GM12878 (cell line): ENCODE measurements at regions not wholly inside any gene's neighbourhood (a gene's known extent, or its start where the extent isn't known, plus 50 kb on each side); places are given as distances from the start of the nearest gene placed in this dataset.

Experiments
- CREB1 ChIP-seq: IDR thresholded peaks from 2 replicates; pipeline ENCODE4 v1.6.1; 2012; ENCODE audit warnings: low read depth, mild to moderate bottlenecking, inconsistent platforms
- ESRRA ChIP-seq: IDR thresholded peaks from 2 replicates; pipeline ENCODE4 v1.6.1; 2012; ENCODE audit warnings: mild to moderate bottlenecking, low read length, improper control_type of control experiment
- GATAD2B ChIP-seq: fragments of 450-650 bp; conservative IDR thresholded peaks from 2 replicates; pipeline ENCODE4 v1.6.1; 2017; ENCODE audit warnings: low read depth, mild to moderate bottlenecking, moderate library complexity
- KAT2A ChIP-seq: conservative IDR thresholded peaks from 2 replicates; pipeline ENCODE4 v1.6.1; 2011; ENCODE audit warnings: low read depth, low read length; ENCODE audit not compliant: control insufficient read depth
- MEF2B ChIP-seq: fragments of 450-650 bp; IDR thresholded peaks from 2 replicates; pipeline ENCODE4 v1.6.1; 2018; ENCODE audit warnings: mild to moderate bottlenecking, moderate library complexity; ENCODE audit not compliant: partially characterized antibody, poor library complexity, severe bottlenecking
- NRF1 ChIP-seq: conservative IDR thresholded peaks from 2 replicates; pipeline ENCODE4 v1.6.1; 2011; ENCODE audit warnings: mild to moderate bottlenecking, low read depth, low read length, improper control_type of control experiment
- POU2F2 ChIP-seq: IDR thresholded peaks from 3 replicates; pipeline ENCODE4 v1.6.1; 2011; ENCODE audit warnings: low read depth, mild to moderate bottlenecking, low read length, borderline replicate concordance
- RB1 ChIP-seq: fragments of 450-650 bp; formaldehyde crosslinking; IDR thresholded peaks from 2 replicates; pipeline ENCODE4 v1.6.1; 2017; ENCODE audit warnings: mild to moderate bottlenecking, borderline replicate concordance
- RELA ChIP-seq: fragments of 450-650 bp; IDR thresholded peaks from 2 replicates; pipeline ENCODE4 v1.8.0; 2014; ENCODE audit warnings: borderline replicate concordance; ENCODE audit not compliant: partially characterized antibody
- SMAD1 ChIP-seq: fragments of 450-650 bp; IDR thresholded peaks from 2 replicates; pipeline ENCODE4 v1.6.1; 2018; ENCODE audit warnings: mild to moderate bottlenecking, low read depth; ENCODE audit not compliant: partially characterized antibody
- SPI1 ChIP-seq: IDR thresholded peaks from 2 replicates; pipeline ENCODE4 v1.6.1; 2011; ENCODE audit warnings: low read depth, mild to moderate bottlenecking, low read length, moderate library complexity, borderline replicate concordance; ENCODE audit not compliant: insufficient read depth
- SRF ChIP-seq, 2 experiments: IDR thresholded peaks; 2 replicates each; pipeline ENCODE4 v1.6.1; 2011; ENCODE audit warnings: low read depth in 2 of 2, low read length in 2 of 2, mild to moderate bottlenecking in 1 of 2, moderate library complexity in 1 of 2
- STAT3 ChIP-seq: IDR thresholded peaks from 2 replicates; pipeline ENCODE4 v1.6.1; 2011; ENCODE audit warnings: low read depth, low read length, improper control_type of control experiment
- TCF12 ChIP-seq: IDR thresholded peaks from 2 replicates; pipeline ENCODE4 v1.6.1; 2011; ENCODE audit warnings: low read depth, mild to moderate bottlenecking, low read length
- ZSCAN29 ChIP-seq: fragments of 450-650 bp; IDR thresholded peaks from 2 replicates; pipeline ENCODE4 v1.6.1; 2017; ENCODE audit warnings: mild to moderate bottlenecking, moderate library complexity
- TF ChIP-seq, protein P1 (sequence below): IDR thresholded peaks from 2 replicates; pipeline ENCODE4 v1.6.1; 2012; ENCODE audit warnings: improper control_type of control experiment, low read depth, low read length; ENCODE audit not compliant: insufficient replicate concordance
- TF ChIP-seq, protein P2 (sequence below): IDR thresholded peaks from 2 replicates; pipeline ENCODE4 v1.6.1; 2011; ENCODE audit warnings: borderline replicate concordance, low read depth, mild to moderate bottlenecking, moderate library complexity, mixed read lengths, low read length; ENCODE audit not compliant: insufficient read depth; ENCODE audit errors: extremely low read length
- TF ChIP-seq, protein P3 (sequence below): fragments of 450-650 bp; formaldehyde crosslinking; IDR thresholded peaks from 2 replicates; pipeline ENCODE4 v1.4.0; 2022; ENCODE audit warnings: mild to moderate bottlenecking, moderate library complexity
- TF ChIP-seq, protein P4 (sequence below): fragments of 450-650 bp; IDR thresholded peaks from 2 replicates; pipeline ENCODE4 v1.6.1; 2016; ENCODE audit warnings: mild to moderate bottlenecking

DNA sequence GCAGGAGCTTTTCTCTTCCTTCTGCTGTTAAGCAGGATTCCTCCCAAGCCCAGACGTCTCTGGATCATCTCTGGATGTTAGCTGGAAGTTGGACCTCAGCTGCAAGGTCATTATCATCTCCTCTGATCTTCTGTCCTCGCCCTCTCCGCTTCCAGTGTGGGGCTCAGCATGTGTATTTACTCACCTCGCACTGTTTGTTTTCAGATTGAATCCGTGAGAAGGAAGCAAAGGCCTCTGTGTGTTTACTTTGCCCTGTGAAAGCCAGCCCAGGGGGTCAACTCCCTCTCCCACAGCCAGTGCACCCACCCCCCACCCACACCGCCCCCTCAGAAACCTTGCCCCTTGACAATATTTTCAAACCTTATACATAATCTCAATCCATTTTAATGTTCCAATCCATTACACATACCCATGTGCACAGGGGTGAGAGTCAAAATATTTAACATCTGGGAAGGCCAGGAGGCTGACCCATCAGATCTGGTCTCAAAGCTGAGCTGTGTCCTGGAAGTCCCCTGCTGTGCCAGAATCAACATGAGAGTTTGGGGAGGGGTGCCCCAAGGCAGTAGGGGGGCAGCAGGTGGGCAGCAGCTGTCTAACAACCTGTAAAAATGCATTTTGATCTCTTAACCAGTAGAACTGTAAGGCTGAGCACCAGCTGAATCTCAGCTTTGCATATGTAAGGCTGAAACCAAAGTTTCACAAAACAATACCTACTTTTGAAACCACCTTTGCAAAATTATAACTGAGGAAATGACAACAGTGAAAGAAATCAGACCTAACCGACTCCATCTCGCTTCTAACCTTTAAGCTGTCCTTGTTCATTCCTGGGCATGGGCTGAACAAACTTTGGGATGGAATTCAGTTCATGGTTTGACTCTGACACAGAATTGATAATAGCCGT lies 157.9 kb downstream of the ZNF664 start (continued):
- TF ChIP-seq SRF (IDR thresholded peaks at IDR 0.05; ENCODE audit: low read depth in 2 of 2, low read length in 2 of 2) = no peak
- no peak for TF ChIP-seq KAT2A
- TF ChIP-seq CREB1 = no peak
- no peak for TF ChIP-seq NRF1
- TF ChIP-seq RELA = no peak
- TF ChIP-seq SMAD1 = no peak
- no peak for TF ChIP-seq GATAD2B
- TF ChIP-seq ESRRA = no peak
- no peak for TF ChIP-seq SPI1
- TF ChIP-seq, protein P1, sequence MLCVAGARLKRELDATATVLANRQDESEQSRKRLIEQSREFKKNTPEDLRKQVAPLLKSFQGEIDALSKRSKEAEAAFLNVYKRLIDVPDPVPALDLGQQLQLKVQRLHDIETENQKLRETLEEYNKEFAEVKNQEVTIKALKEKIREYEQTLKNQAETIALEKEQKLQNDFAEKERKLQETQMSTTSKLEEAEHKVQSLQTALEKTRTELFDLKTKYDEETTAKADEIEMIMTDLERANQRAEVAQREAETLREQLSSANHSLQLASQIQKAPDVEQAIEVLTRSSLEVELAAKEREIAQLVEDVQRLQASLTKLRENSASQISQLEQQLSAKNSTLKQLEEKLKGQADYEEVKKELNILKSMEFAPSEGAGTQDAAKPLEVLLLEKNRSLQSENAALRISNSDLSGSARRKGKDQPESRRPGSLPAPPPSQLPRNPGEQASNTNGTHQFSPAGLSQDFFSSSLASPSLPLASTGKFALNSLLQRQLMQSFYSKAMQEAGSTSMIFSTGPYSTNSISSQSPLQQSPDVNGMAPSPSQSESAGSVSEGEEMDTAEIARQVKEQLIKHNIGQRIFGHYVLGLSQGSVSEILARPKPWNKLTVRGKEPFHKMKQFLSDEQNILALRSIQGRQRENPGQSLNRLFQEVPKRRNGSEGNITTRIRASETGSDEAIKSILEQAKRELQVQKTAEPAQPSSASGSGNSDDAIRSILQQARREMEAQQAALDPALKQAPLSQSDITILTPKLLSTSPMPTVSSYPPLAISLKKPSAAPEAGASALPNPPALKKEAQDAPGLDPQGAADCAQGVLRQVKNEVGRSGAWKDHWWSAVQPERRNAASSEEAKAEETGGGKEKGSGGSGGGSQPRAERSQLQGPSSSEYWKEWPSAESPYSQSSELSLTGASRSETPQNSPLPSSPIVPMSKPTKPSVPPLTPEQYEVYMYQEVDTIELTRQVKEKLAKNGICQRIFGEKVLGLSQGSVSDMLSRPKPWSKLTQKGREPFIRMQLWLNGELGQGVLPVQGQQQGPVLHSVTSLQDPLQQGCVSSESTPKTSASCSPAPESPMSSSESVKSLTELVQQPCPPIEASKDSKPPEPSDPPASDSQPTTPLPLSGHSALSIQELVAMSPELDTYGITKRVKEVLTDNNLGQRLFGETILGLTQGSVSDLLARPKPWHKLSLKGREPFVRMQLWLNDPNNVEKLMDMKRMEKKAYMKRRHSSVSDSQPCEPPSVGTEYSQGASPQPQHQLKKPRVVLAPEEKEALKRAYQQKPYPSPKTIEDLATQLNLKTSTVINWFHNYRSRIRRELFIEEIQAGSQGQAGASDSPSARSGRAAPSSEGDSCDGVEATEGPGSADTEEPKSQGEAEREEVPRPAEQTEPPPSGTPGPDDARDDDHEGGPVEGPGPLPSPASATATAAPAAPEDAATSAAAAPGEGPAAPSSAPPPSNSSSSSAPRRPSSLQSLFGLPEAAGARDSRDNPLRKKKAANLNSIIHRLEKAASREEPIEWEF = no peak
- TF ChIP-seq, protein P2, sequence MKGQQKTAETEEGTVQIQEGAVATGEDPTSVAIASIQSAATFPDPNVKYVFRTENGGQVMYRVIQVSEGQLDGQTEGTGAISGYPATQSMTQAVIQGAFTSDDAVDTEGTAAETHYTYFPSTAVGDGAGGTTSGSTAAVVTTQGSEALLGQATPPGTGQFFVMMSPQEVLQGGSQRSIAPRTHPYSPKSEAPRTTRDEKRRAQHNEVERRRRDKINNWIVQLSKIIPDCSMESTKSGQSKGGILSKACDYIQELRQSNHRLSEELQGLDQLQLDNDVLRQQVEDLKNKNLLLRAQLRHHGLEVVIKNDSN = no peak
- TF ChIP-seq, protein P3, sequence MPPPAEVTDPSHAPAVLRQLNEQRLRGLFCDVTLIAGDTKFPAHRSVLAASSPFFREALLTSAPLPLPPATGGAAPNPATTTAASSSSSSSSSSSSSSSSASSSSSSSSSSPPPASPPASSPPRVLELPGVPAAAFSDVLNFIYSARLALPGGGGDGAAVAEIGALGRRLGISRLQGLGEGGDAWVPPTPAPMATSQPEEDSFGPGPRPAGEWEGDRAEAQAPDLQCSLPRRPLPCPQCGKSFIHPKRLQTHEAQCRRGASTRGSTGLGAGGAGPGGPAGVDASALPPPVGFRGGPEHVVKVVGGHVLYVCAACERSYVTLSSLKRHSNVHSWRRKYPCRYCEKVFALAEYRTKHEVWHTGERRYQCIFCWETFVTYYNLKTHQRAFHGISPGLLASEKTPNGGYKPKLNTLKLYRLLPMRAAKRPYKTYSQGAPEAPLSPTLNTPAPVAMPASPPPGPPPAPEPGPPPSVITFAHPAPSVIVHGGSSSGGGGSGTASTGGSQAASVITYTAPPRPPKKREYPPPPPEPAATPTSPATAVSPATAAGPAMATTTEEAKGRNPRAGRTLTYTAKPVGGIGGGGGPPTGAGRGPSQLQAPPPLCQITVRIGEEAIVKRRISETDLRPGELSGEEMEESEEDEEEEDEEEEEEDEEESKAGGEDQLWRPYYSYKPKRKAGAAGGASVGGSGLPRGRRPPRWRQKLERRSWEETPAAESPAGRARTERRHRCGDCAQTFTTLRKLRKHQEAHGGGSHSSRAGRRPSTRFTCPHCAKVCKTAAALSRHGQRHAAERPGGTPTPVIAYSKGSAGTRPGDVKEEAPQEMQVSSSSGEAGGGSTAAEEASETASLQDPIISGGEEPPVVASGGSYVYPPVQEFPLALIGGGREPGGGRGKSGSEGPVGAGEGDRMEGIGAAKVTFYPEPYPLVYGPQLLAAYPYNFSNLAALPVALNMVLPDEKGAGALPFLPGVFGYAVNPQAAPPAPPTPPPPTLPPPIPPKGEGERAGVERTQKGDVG = peak; percentile 83; the same call in 1 of the 2 replicates
- no peak for TF ChIP-seq STAT3
- no peak for TF ChIP-seq RB1
- peak; percentile 19 for TF ChIP-seq MEF2B
- TF ChIP-seq TCF12 = peak; percentile 89
- TF ChIP-seq, protein P4, sequence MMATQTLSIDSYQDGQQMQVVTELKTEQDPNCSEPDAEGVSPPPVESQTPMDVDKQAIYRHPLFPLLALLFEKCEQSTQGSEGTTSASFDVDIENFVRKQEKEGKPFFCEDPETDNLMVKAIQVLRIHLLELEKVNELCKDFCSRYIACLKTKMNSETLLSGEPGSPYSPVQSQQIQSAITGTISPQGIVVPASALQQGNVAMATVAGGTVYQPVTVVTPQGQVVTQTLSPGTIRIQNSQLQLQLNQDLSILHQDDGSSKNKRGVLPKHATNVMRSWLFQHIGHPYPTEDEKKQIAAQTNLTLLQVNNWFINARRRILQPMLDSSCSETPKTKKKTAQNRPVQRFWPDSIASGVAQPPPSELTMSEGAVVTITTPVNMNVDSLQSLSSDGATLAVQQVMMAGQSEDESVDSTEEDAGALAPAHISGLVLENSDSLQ = no peak
- TF ChIP-seq POU2F2 = peak; percentile 92
- no peak for TF ChIP-seq ZSCAN29
